ENCODE measurements at regions not wholly inside any gene's neighbourhood (a gene's known extent, or its start where the extent isn't known, plus 50 kb on each side); places are given as distances from the start of the nearest gene placed in this dataset.

DNA sequence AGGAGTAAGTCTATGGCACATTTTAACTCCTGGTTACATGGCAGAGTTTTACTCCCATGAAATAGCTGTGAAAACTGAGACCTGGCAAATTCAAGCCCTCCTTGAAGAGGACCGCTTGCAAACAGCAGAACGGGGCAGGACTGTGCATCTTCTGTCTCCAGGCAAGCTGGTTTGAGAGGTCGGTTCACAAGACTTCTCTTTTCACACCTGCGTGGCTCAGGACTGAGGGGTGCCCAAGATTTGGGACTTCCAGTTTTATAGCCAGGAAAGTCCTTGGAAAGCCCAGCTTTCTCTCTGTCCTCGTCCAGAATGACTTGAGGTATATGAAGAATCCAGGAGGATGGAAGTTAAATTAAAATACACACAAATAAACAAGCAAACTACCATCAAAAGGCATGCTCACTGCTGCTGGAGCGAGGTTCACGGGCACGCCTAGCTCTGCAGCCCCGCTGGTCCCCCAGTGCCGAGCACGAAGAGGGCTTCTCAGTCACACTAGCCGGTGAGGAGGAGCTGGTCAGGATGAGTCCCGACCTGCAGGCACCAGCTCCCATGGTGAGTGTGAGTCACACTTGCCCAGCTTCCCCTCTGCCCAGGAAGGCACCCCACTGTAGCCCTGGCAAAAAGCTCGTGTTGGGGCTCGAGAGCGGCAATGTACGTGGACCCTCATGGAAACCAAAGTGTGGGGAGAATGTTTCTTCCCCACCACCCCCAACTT, 1382.4 kb downstream of the BRD1 start:
- no peak for TF ChIP-seq ZFX (IDR thresholded peaks at IDR 0.05; ENCODE audit: borderline replicate concordance)
- TF ChIP-seq, protein P1, sequence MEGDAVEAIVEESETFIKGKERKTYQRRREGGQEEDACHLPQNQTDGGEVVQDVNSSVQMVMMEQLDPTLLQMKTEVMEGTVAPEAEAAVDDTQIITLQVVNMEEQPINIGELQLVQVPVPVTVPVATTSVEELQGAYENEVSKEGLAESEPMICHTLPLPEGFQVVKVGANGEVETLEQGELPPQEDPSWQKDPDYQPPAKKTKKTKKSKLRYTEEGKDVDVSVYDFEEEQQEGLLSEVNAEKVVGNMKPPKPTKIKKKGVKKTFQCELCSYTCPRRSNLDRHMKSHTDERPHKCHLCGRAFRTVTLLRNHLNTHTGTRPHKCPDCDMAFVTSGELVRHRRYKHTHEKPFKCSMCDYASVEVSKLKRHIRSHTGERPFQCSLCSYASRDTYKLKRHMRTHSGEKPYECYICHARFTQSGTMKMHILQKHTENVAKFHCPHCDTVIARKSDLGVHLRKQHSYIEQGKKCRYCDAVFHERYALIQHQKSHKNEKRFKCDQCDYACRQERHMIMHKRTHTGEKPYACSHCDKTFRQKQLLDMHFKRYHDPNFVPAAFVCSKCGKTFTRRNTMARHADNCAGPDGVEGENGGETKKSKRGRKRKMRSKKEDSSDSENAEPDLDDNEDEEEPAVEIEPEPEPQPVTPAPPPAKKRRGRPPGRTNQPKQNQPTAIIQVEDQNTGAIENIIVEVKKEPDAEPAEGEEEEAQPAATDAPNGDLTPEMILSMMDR (IDR thresholded peaks at IDR 0.05) = no peak
- H3K27ac ChIP-seq = no peak overlapping the region

DNA sequence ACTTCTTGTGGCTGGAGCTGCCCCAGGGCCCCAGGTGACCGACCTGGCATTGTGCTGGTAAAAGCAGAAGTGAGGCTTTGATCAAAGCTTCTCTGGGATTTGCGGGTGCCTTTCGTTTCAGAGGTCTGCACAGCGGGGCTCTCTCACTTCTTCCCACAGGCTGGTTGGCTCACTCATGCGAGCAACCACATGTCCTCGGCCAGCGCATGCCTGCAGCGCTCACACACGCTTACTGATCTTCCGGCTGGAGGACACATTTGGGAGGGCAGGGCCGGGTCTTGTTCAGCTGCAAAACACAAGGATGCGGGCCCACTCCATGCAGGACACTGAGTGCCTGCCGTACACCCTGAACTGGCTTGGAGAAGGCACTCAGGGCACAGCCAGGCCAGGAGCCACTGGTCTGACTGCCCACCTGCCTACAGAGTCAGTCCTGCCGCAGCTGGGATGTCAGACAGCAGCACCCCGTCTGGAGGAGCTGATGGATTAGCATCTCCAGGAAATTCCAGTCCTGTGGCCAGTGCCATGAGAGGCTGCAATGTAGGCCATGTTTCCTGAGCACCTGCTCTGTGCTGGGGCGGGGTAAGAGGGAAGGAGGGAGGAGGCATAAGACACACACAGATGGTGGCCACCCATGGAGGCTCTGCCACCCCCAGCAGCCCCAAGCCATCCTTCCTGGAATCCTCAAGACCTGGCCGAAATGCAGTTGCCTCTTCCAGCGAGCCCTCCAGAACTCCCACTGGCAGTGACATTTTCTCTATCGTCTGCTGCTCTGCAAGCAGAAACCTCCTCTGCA, 1383.2 kb downstream of the BRD1 start:
- no peak overlapping the region for H3K27ac ChIP-seq

DNA sequence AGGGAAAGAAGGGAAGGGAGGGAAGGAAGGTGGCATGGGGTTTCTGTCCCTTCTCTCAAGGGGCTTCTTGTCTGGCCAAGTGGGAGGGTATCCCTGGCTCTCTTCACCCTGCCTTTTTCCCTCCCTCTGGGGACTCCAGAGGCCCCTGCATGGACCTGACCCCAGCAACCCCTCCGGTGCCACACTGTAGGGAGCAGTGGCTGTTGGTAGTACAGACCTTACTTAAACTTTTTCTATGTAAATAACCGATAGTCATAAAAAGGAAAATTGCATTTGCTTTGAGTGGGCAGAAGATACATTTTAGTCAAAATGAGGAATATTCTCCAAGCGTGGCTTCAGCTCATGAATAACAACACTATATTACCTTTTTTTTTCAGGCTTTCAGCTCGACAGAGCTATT, 1384.0 kb downstream of the BRD1 start:
- TF ChIP-seq ZFX (IDR thresholded peaks at IDR 0.05; ENCODE audit: borderline replicate concordance) = no peak
- TF ChIP-seq, protein P1 (IDR thresholded peaks at IDR 0.05) = no peak
- H3K27ac ChIP-seq = no peak overlapping the region

More for the DNA sequence above, 1383.2 kb downstream of the BRD1 start:
- no peak for TF ChIP-seq ZFX (IDR thresholded peaks at IDR 0.05; ENCODE audit: borderline replicate concordance)
- TF ChIP-seq, protein P1 (IDR thresholded peaks at IDR 0.05) = no peak

DNA sequence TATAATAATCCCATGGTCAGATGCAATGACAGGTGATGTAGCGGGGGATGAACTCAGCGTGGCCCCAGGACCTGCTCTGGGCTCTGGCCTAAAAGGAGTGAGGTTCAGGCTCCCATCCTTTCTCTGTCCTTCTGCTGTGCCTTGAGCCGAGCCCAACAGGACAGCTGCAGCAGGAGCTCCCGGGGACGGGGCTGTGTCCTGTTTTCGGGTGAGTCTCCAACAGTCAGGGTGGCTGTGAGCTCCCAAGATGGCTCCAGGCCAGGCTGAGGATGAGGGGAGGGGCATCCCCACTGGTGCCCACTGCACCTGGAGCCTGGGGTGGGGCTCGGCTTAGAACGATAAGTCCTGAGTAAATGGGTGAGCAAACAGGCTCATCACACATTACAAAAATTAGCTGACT, 1385.0 kb downstream of the BRD1 start:
- no peak overlapping the region for H3K27ac ChIP-seq
- TF ChIP-seq ZFX (IDR thresholded peaks at IDR 0.05; ENCODE audit: borderline replicate concordance) = no peak
- TF ChIP-seq, protein P1 (IDR thresholded peaks at IDR 0.05) = no peak

DNA sequence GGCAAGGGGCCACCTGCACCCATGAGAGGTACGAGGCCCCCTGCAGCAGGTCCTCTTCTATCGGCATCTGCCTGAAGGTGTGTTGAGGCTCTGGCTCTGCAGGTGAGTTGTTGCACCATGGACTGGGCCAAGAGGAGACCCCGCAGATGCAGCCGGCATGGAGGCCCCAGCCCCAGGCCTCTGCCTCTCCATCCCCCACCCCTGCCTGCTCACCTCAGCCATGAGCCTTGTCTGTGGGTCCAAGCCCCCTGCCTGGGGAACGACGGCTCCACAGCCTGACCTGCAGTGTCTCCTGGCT, 1386.2 kb downstream of the BRD1 start:
- TF ChIP-seq ZFX (IDR thresholded peaks at IDR 0.05; ENCODE audit: borderline replicate concordance) = no peak
- TF ChIP-seq, protein P1 (IDR thresholded peaks at IDR 0.05) = no peak
- H3K27ac ChIP-seq = no peak overlapping the region

DNA sequence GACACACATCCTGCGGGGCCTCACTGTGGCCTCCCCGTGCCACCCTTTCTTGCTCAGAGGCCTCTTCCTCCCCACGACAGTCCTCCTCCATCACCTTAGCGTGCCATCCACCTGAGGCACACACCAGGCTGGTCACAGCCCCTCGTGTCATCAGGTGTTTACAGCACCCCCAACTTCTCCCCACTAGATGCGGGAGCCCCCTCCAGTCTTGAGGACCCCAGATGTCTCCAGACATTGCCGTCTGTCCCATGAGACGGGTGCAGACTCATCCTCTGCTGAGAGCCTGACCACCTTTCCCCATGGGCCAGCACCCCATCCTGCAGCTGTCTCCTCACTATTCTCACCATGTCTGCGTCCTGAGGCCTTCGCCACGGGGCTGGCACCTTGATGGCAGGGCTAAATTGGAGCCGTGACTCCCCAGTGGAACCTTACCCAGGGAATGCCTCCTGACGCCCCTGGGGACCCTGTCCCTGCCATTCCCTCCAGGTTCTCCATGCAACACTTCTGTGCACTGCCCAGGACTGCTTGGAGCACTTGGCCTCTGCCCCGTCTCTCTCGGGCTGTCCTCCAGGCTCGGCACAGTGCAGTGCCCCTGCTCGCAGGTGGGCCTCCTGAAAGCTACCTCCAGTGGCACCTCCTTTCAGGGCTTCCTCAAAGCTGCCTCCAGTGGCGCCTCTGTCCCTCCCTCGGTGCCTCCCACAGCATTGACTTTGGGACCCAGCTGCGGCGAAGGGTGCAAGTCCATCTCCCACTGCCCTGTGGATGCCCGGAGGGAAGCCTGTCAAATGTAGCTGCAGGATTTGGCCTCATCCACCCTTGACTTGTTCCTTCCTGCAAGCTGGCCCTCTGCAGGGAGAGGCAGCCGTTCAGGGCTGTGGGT, 1386.8 kb downstream of the BRD1 start:
- no peak for TF ChIP-seq ZFX (IDR thresholded peaks at IDR 0.05; ENCODE audit: borderline replicate concordance)
- TF ChIP-seq, protein P1 (IDR thresholded peaks at IDR 0.05) = no peak
- H3K27ac ChIP-seq = no peak overlapping the region
